ENCODE measurements at regions not wholly inside any gene's neighbourhood (a gene's known extent, or its start where the extent isn't known, plus 50 kb on each side); places are given as distances from the start of the nearest gene placed in this dataset.
"Not testable (repeated sequence)": the region's sequence is repeated elsewhere in the genome, so short reads cannot be mapped to it uniquely, and the experiment has no call there.

DNA sequence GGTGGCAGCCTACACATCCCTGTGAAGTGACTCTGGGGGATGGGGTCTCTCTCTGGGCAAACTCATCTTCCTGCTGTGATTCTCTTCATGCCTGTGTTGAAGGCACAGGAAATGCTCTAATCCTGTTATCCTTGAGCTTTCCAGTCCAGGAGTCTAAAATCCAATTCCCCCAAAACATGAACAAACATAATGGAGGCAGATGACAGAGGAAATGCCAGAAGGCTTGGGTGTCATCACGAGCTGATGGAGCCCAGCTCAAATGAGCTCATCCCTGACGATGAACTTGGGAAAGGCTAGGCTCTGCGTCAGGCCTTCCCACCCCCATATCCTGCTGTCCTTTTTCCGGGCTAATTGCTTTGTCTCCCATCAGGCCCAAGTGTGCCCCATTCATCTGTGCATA, 165.9 kb upstream of the PODXL start:
- no peak for DNase-seq

DNA sequence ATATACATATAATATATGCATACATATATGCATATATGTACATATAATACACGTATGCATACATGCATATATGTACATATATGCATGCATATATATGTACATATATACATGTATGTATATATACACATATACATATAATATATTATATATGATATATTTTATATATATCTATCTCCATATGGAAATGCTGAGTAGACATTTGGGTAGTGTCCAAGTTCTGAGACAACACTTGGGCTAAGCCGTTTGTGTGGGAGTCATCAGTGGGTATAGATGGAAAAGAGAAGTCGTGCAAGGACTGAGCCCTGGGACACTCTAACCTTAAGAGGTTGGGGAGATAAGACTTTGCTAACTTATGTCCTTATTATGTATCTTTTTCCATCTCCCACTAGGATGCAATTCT, 165.2 kb upstream of the PODXL start:
- DNase-seq, result no peak

DNA sequence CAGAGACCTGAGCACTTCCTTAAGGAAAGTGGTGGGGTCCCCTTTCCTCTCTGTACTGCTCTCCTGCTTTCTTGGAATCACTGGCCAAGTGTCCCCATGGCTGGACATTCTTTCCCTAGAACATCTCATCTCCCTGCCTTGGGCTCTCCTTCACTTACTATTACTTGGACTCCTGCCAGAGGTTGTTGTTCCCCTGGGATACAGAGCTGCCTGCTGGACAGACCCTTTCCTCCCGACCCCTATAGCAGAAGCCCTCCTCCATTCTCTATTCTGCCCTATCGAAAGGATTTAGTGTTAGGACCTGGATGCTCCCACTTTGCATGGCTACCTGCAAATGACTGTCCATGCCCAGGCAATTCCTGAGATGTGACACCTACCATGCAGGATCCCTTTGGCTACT, 164.3 kb upstream of the PODXL start:
- no peak for DNase-seq

DNA sequence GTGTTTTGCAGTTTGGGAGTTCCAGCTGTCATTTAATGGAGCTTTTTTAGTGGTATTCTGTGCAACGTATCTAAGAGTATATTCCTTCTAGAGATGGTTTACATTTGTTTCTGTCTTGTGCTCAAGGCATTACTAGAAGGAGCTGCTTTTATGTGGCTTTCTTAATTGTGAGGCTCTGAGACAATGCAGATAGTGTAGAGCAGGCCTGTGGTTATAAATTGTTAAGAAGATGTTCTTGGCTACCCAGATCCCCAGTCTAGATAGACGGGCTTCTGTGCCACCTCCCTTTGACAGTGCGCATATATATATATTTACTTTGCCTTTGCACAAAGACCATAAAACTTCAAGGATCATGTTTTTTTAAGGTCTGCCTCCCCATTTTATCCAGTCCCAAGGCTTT, 160.8 kb upstream of the PODXL start:
- DNase-seq, result no peak

DNA sequence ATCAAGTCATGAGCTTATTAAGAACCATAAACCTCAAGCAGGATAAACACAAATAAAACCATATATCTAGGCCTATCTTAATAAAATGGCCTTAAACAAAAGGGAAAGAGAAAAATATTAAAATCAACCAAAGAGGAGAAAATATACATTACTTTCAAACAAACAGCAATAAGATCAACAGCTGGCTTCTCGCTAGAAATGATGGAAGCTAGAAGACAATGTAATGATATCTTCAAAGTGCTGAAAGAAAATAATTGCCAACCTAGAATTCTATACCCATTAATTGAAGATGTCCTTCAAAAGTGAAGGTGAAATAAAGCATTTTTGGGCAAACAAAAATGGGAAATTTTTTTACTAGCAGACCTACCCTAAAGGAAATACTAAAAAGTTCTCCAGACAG, 142.9 kb upstream of the PODXL start:
- no peak for DNase-seq

DNA sequence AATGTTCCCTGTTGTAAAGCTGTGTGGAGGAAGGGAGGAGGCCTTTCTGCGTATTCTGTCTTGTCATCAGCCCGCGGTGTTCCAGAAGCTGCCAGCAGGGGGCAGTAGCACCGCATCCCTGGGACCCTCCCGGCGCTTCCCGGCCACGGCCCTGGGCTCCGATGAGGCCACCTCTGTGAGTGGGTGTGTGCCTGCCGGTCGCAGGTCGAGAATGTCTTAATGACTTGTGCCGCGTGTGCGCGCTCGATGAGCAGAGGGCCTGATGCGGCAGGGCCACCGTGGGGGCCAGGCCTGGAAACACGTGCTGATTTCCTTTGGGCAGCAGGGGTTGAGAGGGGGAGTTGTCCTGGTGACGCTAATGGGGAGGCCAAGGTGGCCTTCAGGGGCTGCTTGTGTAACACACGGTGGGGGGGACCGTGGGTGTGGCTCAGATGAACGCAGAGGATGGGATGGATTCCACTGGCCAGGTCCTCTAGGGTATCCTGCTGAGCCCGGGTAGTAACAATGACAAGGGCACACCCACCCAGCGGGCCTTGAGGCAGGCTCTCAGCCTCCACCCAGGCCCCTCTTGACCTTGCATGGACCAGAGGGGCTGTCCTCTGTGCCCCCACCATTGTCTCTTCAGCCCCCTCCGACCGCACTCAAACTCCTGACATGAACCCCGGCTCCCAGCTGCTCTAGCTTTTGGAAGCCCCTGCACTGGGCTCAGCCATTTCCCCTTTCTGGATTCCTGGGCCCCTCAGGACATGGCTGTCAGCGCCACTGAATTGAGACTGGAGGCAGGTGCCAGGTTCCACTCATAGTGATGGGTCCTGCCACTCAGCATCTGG, 135.9 kb upstream of the PODXL start:
- peak; percentile 55 to 74 for DNase-seq

DNA sequence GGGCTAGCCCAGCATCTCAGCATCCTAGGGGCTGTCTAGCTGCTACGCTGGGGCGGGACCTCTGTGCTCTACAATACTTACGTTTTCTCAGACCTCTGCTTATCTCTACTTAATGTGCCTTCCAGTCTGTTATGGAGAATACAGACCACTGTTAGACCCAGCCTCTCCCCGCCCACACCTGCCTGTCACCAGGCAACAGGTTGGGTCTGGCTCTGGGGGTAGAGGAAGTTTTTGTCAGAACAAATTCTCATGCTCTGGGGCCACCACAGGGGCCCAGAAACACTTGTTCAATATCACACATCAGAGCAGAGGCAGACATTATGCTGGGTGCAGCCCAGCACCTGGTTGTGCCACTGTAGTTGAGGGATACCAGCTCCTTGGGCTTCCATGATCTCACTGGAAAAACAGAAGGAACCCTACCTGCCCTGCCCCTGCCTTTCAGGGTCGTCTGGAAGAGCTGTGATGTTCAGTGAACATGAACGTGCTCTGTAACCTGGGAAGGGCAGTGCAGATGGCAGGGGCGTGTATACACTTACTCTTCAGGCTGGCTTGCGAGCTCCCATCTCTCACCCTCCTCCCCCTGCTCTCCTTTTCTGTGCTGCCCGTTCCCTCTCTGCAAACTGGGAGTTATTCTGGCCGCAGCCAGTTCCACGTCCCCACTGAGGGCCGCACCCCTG, 135.2 kb upstream of the PODXL start:
- no peak for DNase-seq

DNA sequence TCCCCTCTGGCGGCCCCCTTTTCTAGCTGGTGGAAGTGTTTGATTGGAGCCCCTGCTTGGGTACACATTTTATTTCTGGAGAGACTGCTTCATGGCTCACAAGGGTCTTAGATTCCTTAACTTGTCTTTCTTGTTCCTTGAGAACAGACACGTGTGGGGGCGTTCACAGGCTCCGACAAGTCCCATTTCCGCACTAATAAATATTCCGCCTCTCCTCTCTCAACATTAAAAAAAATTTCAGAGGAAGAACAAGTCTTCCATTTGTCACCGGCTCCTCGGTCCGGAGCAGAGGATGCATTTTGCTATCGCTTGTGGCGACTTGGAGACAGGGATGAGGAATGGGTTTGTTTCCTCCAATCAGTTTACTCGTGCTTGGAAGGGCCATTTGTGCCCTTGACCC, 134.0 kb upstream of the PODXL start:
- DNase-seq, result no peak

DNA sequence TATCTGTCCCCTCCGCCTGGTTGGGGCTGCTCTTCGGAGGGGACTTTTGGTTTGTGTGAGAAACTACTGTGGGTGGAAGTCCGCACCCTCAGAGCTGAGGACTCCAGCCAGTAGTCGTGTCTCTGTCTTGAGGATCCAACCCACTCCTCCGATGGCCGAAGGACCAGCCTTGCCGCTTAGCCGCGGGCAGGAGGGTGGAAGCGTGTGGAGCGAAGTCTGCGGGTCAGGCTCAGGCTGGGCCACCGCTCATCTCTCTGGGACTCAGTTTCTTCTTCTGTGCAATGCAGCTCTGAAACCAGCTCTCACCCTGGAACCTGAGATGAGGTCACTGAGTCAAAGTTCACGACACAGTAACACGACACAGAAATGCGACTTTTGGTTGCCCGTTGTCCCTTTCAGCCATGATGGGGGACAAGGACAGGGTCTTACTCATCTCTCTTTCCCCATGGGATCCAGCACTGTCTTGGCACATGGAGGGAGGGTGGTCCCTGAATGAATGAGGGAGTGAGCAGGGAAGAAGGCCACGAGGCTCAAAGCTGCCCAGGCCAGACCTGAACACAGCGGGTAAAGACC, 133.3 kb upstream of the PODXL start:
- DNase-seq, result no peak

DNA sequence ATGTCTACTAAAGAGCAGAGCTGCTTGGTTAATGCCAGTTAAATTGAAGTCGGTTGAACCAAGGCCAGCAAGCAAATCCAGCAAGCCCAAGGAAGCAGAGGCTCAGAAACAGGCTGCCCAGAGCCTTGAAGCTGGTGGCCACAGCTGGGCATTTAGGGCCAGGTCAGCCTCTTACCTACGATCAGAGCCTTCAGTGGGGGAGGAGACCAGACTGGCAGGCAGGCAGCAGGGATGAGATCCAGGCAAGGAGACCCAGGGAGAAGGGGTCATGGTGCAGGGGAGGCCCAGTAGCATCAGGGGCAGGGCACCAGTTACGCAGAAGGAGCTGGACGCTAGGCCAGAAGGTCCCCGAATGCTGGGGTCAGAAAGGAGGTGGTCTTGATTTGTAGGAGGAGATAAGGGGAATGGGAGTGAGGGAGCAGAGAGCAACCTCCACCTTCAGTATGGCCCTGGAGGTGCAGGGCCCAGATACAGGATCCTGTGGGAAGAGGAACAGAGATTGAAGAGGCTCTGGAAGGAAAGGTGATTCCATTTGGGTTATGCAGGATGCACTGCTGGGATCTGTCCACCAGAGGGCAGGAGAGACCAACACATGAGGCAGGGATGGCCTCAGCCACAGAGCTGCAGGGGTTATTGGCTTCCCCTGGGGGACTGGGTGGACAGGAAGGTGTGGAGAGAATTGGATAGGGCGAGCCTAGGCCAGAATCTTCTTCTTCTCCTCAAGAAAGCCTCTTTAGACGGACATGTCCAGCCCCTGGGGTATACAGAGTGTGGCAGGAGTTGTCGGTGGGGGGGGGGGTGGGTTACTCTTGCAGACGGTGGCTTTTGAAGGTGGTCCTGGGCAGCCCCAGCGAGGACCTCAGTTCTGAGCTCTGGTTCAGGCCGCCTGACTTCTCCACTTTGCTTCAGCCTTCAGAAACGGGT, 132.6 kb upstream of the PODXL start:
- peak; percentile 67 to 69 for DNase-seq

DNA sequence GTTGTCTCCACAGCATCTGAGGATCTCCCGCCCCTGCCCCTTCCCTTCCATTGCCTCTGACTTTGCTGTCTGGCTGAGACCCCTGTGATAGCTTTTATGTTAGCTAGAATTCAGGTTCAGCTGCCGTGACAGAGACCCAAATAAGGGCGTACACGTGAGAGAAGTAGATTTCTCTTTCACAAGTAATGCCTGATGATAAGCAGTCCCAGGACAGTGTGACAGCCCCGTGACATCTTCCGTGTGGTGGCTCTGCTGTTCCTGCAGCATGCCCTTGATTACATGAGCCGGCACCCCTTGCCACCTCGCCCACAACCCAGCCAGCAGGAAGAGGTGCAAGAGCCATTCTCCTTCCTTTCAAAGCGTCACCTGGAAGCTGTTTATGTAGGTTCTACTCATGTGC, 130.9 kb upstream of the PODXL start:
- DNase-seq, result no peak

DNA sequence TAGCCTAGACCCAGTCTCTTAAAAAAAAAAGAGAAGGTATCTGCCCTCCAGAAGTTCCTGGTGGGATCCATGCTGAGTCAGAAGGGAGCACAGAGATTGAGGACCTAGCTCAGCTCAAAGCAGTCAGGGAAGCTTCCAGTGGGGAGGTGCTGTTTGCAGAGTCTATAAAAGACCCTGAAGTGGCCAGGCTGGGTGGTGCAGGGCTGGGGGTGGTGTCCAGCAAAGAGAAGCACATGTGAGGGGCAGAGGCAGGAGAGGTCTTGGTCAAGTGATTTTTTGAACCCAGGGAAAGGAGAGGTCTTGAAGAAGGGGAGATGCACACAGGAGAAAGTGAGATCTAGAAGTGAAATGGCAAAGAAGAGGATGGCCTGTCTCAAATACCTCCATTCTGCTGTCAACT, 130.4 kb upstream of the PODXL start:
- no peak for DNase-seq

DNA sequence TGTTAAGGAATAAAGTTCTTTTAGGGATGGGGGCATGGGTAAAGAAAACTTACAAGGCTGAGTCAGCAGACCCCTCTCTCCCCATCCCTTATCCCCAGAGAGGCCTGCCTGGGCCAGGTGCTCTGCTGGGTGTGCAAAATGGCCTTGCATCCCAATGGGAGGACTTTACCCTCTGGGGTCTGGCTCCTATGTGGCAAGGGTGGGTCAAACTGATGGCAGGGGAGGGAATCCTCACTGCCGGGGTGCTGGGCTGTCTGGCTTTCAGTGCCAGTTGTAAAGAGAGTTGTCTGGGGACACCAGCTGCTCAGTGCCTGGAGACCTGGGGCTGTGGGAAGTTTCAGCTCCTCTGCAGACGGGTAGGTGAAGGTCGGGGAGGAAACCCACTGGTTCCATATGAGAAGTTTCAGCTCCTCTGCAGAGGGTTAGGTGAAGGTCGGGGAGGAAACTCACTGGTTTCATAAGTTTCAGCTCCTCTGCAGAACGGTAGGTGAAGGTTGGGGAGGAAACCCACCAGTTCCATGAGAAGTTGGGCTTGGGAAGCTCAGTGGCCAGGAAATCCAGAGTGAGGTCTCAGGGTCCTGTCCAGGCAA, 127.2 kb upstream of the PODXL start:
- DNase-seq, result no peak

DNA sequence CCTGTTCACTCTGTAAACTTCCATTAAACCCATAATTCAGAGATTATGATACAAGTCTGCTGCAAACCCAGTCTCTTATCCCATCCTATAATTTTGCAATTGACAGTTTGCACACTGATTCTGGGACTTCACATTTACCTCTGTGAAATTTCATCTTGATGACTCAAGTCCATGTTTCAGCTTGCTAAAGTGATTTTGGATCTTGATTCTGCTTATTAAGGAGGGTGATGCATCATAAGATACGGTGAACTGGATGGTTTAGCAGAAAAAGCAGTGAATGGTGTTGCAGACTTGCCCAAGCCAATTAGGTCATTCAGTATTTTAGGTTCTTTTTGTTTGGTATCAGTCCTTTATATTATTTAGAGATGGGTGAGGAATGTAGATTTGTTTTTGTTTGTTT, 125.5 kb upstream of the PODXL start:
- DNase-seq, result no peak

DNA sequence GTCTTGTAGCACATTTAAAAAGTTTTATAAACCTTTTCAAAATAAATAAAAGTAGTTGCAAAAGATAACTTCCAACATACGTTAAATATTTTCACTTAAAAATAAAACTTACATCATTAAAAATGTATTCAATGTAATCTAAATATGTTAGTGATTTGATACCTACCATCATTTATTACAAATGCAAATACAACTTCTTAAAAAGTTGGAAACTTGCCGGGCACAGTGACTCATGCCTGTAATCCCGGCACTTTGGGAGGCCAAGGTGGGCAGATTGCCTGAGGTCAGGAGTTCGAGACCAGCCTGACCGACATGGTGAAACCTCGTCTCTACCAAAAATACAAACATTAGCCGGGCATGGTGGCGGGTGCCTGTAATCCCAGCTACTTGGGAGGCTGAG, 122.6 kb upstream of the PODXL start:
- DNase-seq, result not testable (repeated sequence)

DNA sequence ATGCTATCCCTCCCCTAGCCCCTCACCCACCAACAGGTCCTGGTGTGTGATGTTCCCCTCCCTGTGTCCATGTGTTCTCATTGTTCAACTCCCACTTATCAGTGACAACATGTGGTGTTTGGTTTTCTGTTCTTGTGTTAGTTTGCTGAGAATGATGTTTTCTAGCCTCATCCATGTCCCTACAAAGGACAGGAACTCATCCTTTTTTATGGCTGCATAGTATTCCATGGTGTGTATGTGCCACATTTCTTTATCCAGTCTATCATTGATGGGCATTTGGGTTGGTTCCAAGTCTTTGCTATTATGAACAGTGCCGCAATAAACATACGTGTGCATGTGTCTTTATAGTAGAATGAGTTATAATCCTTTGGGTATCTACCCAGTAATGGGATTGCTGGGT, 120.4 kb upstream of the PODXL start:
- DNase-seq, result not testable (repeated sequence)

DNA sequence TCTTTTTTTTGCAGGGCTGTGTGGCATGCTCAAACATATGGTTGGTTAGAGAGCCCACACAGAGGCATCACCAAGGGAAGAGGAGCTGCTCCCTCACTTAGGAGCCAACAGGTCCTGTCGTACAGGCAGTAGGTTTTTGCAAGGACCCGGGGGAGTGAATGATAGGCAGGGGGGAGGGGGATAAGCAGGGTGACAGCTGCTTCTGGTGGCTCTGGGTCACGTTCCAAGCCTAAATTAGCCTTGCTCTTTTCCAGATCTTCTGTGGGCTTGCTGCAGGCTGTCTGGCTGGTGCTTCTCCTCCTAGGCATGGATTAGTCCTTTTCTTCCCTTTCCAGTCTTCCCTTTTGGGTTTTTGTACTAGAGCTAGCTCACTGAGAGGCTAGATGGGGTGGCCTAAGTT, 117.7 kb upstream of the PODXL start:
- no peak for DNase-seq

DNA sequence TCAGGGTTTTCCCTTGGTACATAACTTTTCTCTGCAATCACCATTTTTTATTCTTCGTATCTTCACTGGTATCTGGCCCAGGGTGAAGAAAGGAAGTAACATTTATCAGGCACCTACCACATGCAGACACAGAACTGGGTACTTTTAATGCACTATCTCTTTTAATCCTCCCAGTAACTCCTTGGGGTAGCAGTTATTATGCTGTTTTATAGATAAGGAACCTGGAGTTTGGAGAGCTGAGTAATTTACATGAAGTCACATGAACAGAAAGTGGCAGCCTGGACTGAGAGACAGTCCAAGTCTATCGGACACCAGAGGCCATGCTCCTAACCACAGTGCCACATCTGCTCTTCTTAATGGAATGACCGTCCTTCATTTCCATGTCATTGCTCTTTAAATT, 117.1 kb upstream of the PODXL start:
- no peak for DNase-seq

DNA sequence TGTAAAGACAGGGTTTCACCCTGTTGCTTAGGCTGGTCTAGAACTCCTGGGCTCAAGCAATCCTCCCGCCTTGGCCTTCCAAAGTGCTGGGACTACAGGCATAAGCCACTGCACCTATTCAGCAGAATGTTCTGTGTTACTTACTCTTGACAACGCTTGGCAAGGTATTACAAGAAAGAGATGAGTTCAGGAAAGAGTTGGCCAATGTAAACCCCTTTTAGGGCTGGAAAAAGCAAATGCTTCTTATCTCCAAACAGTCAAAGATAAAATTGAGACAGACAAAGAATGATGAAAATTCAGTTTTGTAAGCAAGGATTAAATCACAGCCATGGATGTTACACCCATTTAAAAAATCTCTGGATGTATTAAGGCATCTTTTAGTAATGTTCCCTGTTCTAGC, 114.0 kb upstream of the PODXL start:
- no peak for DNase-seq

DNA sequence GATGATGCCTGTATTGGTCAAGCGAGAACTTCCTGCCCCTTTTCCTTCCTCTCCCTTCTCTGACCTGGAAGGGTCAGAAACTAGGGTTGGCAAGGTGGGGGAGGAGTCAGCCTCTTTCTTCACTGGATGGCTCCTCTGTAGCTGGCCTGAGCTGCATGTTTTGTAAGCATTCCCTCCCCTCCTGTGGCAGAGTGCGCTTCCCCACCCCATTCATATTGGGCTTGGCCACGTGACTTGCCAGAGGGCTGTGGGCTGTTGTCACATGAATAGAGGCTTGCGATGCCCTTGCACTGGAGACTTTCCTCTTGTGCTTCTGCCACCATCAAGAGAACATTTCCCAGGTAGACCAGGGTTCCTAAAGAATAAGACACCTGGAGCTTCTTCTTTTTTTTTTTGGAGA, 111.3 kb upstream of the PODXL start:
- DNase-seq, result no peak

DNA sequence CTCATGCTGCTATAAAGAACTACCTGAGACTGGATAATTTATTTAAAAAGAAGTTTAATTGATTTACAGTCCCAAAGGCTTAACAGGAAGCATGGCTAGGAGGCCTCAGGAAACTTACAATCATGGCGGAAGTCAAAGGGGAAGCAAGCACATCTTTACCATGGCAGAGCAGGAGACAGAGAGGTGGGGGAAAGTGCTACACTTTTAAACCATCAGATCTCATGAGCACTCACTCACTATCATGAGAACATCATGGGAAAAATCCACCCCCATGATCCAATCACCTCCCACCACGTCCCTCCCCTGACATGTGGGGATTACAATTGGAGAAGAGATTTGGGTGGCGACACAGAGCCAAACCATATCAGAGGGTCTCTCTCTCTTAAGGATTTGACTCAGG, 108.6 kb upstream of the PODXL start:
- DNase-seq, result no peak

DNA sequence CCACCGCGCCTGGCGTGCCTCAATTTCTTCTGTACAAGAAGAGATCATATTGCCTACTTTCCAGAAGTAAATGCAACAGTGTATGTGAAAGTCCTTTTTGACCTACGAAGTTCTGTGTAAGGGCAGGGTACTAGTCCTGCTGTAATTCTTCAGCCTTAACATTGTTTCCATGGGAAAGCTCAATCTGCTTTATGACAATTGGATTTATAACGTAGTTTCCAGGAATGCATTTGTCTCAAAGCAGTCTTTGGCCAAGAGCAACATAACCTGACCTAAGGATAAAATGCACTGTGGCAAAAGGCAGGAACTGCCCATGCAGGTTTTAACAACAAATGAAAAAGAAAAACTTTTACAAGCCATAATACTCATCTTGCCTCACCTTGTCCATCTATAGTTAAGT, 108.1 kb upstream of the PODXL start:
- DNase-seq, result no peak
